HepG2 (cell line): ENCODE measurements at regions not wholly inside any gene's neighbourhood (a gene's known extent, or its start where the extent isn't known, plus 50 kb on each side); places are given as distances from the start of the nearest gene placed in this dataset.

Experiments used
- ATAC-seq: fragments of 200-7000 bp; cut with Tn5 transposase; 3 replicates; pipeline ENCODE4 v1.9.1; 2020; ENCODE audit warnings: mild to moderate bottlenecking, moderate library complexity
- BruUV-seq: library from RNA; stranded (reverse); fragments of 400-500 nt; replicated peaks from 2 replicates; lab custom pipeline; 2021; lab: Mats Ljungman, UMichigan
- CTCF ChIA-PET: fragments of 300-600 bp; formaldehyde crosslinking; extraction: SDS; loops from one replicate; lab custom pipeline; 2021; ENCODE audit warnings: low total read pairs, inconsistent platforms, low intra/inter-chr PET ratio; lab: Yijun Ruan, JAX
- POLR2A ChIA-PET: fragments of 350-600 bp; sonication (Branson Sonifier 250); formaldehyde crosslinking; loops from one replicate; lab custom pipeline; 2020; ENCODE audit warnings: antibody characterized with exemption, inconsistent platforms; lab: Yijun Ruan, JAX
- DNase-seq: peaks from one replicate; pipeline ENCODE4 v3.0.0-alpha.2; 2015; ENCODE audit warnings: low spot score
- FAIRE-seq: peaks from 3 replicates; lab custom pipeline; 2011; peaks lifted over from hg19 to GRCh38; lab: Jason Lieb, UNC
- H2AFZ ChIP-seq: one replicate; pipeline ENCODE4 v1.6.1; 2011; ENCODE audit warnings: low read length, inconsistent platforms
- H3K27ac ChIP-seq: fragments of 300-600 bp; 3 replicates; pipeline ENCODE4 v1.8.0; 2011; ENCODE audit warnings: mixed run types, mild to moderate bottlenecking, mixed read lengths, low read length, inconsistent platforms; ENCODE audit not compliant: insufficient read depth; ENCODE audit errors: extremely low read length
- H3K27me3 ChIP-seq, 2 experiments: fragments of 200-600 bp in 1 of 2; 2 replicates in 1 of 2; 3 replicates in 1 of 2; pipeline versions ENCODE4 v1.6.0 to v1.8.0; 2011; ENCODE audit warnings: low read length in 2 of 2, mild to moderate bottlenecking in 2 of 2, moderate library complexity in 2 of 2, inconsistent platforms in 1 of 2; ENCODE audit not compliant: insufficient read depth in 2 of 2, control insufficient read depth in 1 of 2
- H3K36me3 ChIP-seq, 2 experiments: fragments of 200-600 bp in 1 of 2; replicated peaks in 1 of 2; 2 replicates in 1 of 2; 3 replicates in 1 of 2; pipeline versions ENCODE4 v1.5.1 to v1.8.0; 2011; ENCODE audit warnings: low read length in 2 of 2, inconsistent platforms in 1 of 2; ENCODE audit not compliant: insufficient read depth in 2 of 2, control insufficient read depth in 1 of 2
- H3K4me1 ChIP-seq: 2 replicates; pipeline ENCODE4 v1.5.1; 2012; ENCODE audit warnings: low read length, inconsistent platforms; ENCODE audit not compliant: insufficient read depth
- H3K4me2 ChIP-seq: 2 replicates; pipeline ENCODE4 v1.6.0; 2011; ENCODE audit warnings: low read depth, low read length, inconsistent platforms
- H3K4me3 ChIP-seq, 3 experiments: fragments of 200-600 bp in 1 of 3; sonication (generic), shearing (Covaris generic) in 1 of 3; replicated peaks in 1 of 3; 2 replicates each; pipeline ENCODE4 v1.5.1; 2011 to 2016; ENCODE audit warnings: low read length in 3 of 3, inconsistent platforms in 2 of 3, low read depth in 2 of 3, mild to moderate bottlenecking in 2 of 3, control low read depth in 1 of 3, mixed read lengths in 1 of 3; ENCODE audit not compliant: insufficient read depth in 1 of 3
- H3K79me2 ChIP-seq: one replicate; pipeline ENCODE4 v1.6.1; 2011; ENCODE audit warnings: low read length, inconsistent platforms; ENCODE audit not compliant: insufficient read depth
- H3K9ac ChIP-seq: 2 replicates; pipeline ENCODE4 v1.6.0; 2011; ENCODE audit warnings: mild to moderate bottlenecking, low read depth, low read length, inconsistent platforms; ENCODE audit not compliant: insufficient read depth
- H3K9me3 ChIP-seq: 2 replicates; pipeline ENCODE4 v1.5.1; 2012; ENCODE audit warnings: mild to moderate bottlenecking, low read length
- H4K20me1 ChIP-seq: 2 replicates; pipeline ENCODE4 v1.6.0; 2011; ENCODE audit warnings: inconsistent platforms, mild to moderate bottlenecking, low read length, moderate library complexity; ENCODE audit not compliant: insufficient read depth
- ZBTB40 ChIP-seq, 2 experiments: fragments of 450-650 bp in 1 of 2; sonication (generic) in 1 of 2; formaldehyde crosslinking in 1 of 2; IDR thresholded peaks; 2 replicates each; pipeline versions ENCODE4 v1.6.1 to v1.8.0; 2016 to 2022; ENCODE audit warnings: antibody characterized with exemption in 1 of 2, mild to moderate bottlenecking in 1 of 2, missing genetic modification reagents in 1 of 2
- ZNF446 ChIP-seq: sonication (generic); formaldehyde crosslinking; IDR thresholded peaks from 2 replicates; pipeline ENCODE4 v1.5.0; 2020; ENCODE audit warnings: mild to moderate bottlenecking, missing genetic modification reagents
- WGBS: methylation state at CpG from one replicate; pipeline ENCODE4 v1.1.6; 2017; ENCODE audit warnings: low lambda C conversion rate; 5-methylcytosine and 5-hydroxymethylcytosine counted together
- in situ Hi-C: cut with HindIII; loops from 2 replicates; pipeline ENCODE4 v1.10.0; 2017; ENCODE audit warnings: low pct_unique_long_range_greater_than_20kb; ENCODE audit not compliant: extremely low pct_ligation_motif_present
- intact Hi-C: fragments of 100-400 bp; cut with micrococcal nuclease; formaldehyde crosslinking; loops from one replicate; pipeline ENCODE4 v1.10.0; 2022; ENCODE audit not compliant: unreplicated experiment

DNA sequence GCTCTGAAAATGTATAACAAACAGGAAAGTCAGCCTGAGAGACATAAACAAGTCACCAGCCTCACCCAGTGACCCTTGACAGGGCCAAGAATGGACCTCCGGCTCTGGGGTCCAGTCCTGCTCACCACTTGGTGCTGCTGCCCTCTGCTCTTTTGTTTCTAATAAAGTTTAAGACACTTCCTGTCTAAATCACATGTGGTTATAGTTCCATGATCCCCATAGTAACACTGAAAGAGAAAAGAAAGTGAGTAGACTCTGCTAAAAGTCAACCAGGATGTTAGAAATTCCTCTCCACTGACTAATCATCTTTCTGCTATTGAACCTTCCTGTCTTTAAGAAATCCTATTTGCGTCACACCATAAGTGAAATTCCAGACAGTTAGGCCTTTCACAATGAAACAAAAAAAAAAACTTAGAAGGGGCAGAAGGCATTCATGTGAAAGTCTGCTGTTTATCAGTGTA, 179.2 kb upstream of the BET1 start:
- H4K20me1 ChIP-seq = no peaks in the 10 kb centered on the region
- no peaks in the 10 kb centered on the region for H3K36me3 ChIP-seq
- no peak overlapping the region for H3K27ac ChIP-seq
- POLR2A ChIA-PET = no interaction called here
- no peaks in the 10 kb centered on the region; the same call in 1 of the 2 replicates for H3K4me1 ChIP-seq
- in situ Hi-C loops (no loop called here), intact Hi-C loops (no loop called here)
- H3K79me2 ChIP-seq = no peaks in the 10 kb centered on the region
- H2AFZ ChIP-seq = no peak overlapping the region
- CTCF ChIA-PET = no interaction called here
- H3K4me3 ChIP-seq = no peak overlapping the region
- peak; percentile 49 for DNase-seq
- H3K9ac ChIP-seq = no peak overlapping the region
- TF ChIP-seq ZNF446 (no peak), ZBTB40 (IDR thresholded peaks at IDR 0.05) (peak; percentile 54; the same call in 1 of the 2 replicates), ZBTB40 (CRISPR knock-in tag; IDR thresholded peaks at IDR 0.05) (peak; percentile 71; the same call in 1 of the 2 replicates)
- H3K9me3 ChIP-seq = no peaks in the 10 kb centered on the region
- BruUV-seq = no TSS peak
- ATAC-seq = no peak
- H3K4me2 ChIP-seq = no peak overlapping the region
- WGBS = 2% methylated on average over 2 of the region's 2 CpGs
- no peak for FAIRE-seq
- H3K27me3 ChIP-seq = no peaks in the 10 kb centered on the region
